Smooth muscle cell (in vitro differentiated cells): ENCODE measurements at regions not wholly inside any gene's neighbourhood (a gene's known extent, or its start where the extent isn't known, plus 50 kb on each side); places are given as distances from the start of the nearest gene placed in this dataset.

Experiments
- DNase-seq: peaks from one replicate; lab custom pipeline; 2025; ENCODE audit not compliant: unreplicated experiment; lab: John Stamatoyannopoulos, UW
- H2AFZ ChIP-seq: fragments of 200-600 bp; sonication (generic); 2 replicates; pipeline ENCODE4 v1.6.0; 2016; ENCODE audit warnings: antibody characterized with exemption, low read depth, mild to moderate bottlenecking
- H3F3A ChIP-seq: fragments of 200-600 bp; sonication (generic); 2 replicates; pipeline ENCODE4 v1.6.0; 2017; ENCODE audit warnings: antibody characterized with exemption, low read depth
- H3K27ac ChIP-seq: fragments of 200-600 bp; sonication (generic); 2 replicates; pipeline ENCODE4 v1.5.1; 2016; ENCODE audit warnings: low read depth, mild to moderate bottlenecking
- H3K27me3 ChIP-seq: fragments of 200-600 bp; sonication (generic); 2 replicates; pipeline ENCODE4 v1.6.1; 2016; ENCODE audit warnings: low read depth, mild to moderate bottlenecking
- H3K36me3 ChIP-seq: fragments of 200-600 bp; sonication (generic); 2 replicates; pipeline ENCODE4 v1.5.1; 2016; ENCODE audit warnings: low read depth
- H3K4me1 ChIP-seq: fragments of 200-600 bp; sonication (generic); 2 replicates; pipeline ENCODE4 v1.5.1; 2016; ENCODE audit warnings: low read depth
- H3K4me2 ChIP-seq: fragments of 200-600 bp; sonication (generic); 2 replicates; pipeline ENCODE4 v1.6.0; 2016; ENCODE audit warnings: mild to moderate bottlenecking
- H3K4me3 ChIP-seq: fragments of 200-600 bp; sonication (generic); 2 replicates; pipeline ENCODE4 v1.5.1; 2016; ENCODE audit warnings: mild to moderate bottlenecking
- H3K79me2 ChIP-seq: fragments of 200-600 bp; sonication (generic); 2 replicates; pipeline ENCODE4 v1.6.0; 2016; ENCODE audit warnings: low read depth, mild to moderate bottlenecking
- H3K9ac ChIP-seq: fragments of 200-600 bp; sonication (generic); 2 replicates; pipeline ENCODE4 v1.6.0; 2016; ENCODE audit warnings: low read depth
- H3K9me3 ChIP-seq: fragments of 200-600 bp; sonication (generic); replicated peaks from 2 replicates; pipeline ENCODE4 v1.5.1; 2016; ENCODE audit warnings: low read depth
- H4K20me1 ChIP-seq: fragments of 200-600 bp; sonication (generic); 2 replicates; pipeline ENCODE4 v1.6.0; 2016; ENCODE audit warnings: low read depth
- CTCF ChIP-seq: fragments of 200-600 bp; sonication (generic); IDR thresholded peaks from 2 replicates; pipeline ENCODE4 v1.5.1; 2017; ENCODE audit warnings: borderline replicate concordance, mild to moderate bottlenecking, antibody characterized with exemption; ENCODE audit not compliant: insufficient read depth, poor library complexity, severe bottlenecking
- WGBS: methylation state at CpG from one replicate; pipeline ENCODE4 v1.1.7; 2016; ENCODE audit warnings: low lambda C conversion rate; 5-methylcytosine and 5-hydroxymethylcytosine counted together

DNA sequence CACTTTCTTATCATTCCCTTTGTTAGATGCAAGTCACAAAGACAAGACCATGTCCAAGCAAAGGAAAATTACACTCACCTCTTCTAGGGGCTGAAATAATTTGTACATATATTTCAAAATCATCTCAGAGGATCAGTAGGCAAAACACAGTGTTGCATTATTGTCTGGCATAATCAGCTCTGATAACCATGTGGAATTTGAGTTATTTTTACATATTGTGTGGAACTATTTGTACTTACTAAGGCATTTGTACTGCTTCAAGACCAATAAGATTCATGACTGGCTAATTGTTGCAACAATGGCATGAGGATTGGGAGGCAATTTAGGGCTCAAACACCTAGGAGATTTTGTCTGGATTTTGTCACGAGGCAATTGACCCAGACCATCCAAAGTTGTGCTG is 1716.4 kb downstream of the BRINP3 start:
- H3K36me3 ChIP-seq = no peaks in the 10 kb centered on the region
- H3K4me3 ChIP-seq = no peak overlapping the region
- H3K4me2 ChIP-seq = no peak overlapping the region
- 68% methylated on average over 1 of the region's 1 CpG for WGBS
- H3K27ac ChIP-seq = no peak overlapping the region
- no peaks in the 10 kb centered on the region for H3K79me2 ChIP-seq
- no peak overlapping the region for H3K9ac ChIP-seq
- H3K4me1 ChIP-seq = no peaks in the 10 kb centered on the region
- no peaks in the 10 kb centered on the region for H3F3A ChIP-seq
- DNase-seq = no peak
- H3K9me3 ChIP-seq = no peaks in the 10 kb centered on the region
- no peak overlapping the region for H2AFZ ChIP-seq
- H3K27me3 ChIP-seq = no peaks in the 10 kb centered on the region
- H4K20me1 ChIP-seq = no peaks in the 10 kb centered on the region
- TF ChIP-seq CTCF = no peak

- no peak overlapping the region for H3K4me2 ChIP-seq
- H3K36me3 ChIP-seq = no peaks in the 10 kb centered on the region
- H3K79me2 ChIP-seq = no peaks in the 10 kb centered on the region
- no peak overlapping the region for H2AFZ ChIP-seq
- no peak overlapping the region for H3K9ac ChIP-seq
- H3K27ac ChIP-seq = no peak overlapping the region
- no peak for DNase-seq
- no peak for TF ChIP-seq CTCF
- 90% methylated on average over 2 of the region's 2 CpGs for WGBS
- no peaks in the 10 kb centered on the region for H4K20me1 ChIP-seq
- H3F3A ChIP-seq = no peaks in the 10 kb centered on the region
- no peaks in the 10 kb centered on the region for H3K4me1 ChIP-seq
- H3K4me3 ChIP-seq = no peak overlapping the region
- no peaks in the 10 kb centered on the region for H3K9me3 ChIP-seq
- H3K27me3 ChIP-seq = no peaks in the 10 kb centered on the region
These were observed 1715.4 kb downstream of the BRINP3 start for GRCh38 chr1:188762166-188762743.

GRCh38 chr1:188763541-188763940 is 1714.1 kb downstream of the BRINP3 start:
- Histone ChIP-seq H4K20me1 (no peaks in the 10 kb centered on the region), H3K79me2 (no peaks in the 10 kb centered on the region), H3K4me1 (no peaks in the 10 kb centered on the region), H3F3A (no peaks in the 10 kb centered on the region), H3K4me3 (no peak overlapping the region), H3K27me3 (no peaks in the 10 kb centered on the region), H3K9me3 (no peaks in the 10 kb centered on the region), H3K4me2 (no peak overlapping the region), H3K27ac (no peak overlapping the region), H2AFZ (no peak overlapping the region), H3K9ac (no peak overlapping the region), H3K36me3 (no peaks in the 10 kb centered on the region)
- TF ChIP-seq CTCF = no peak
- WGBS = 84% methylated on average over 3 of the region's 3 CpGs
- DNase-seq = no peak

- H3K27ac ChIP-seq = no peak overlapping the region
- no peak for TF ChIP-seq CTCF
- H3K27me3 ChIP-seq = no peaks in the 10 kb centered on the region
- H3K9me3 ChIP-seq = no peaks in the 10 kb centered on the region
- 78% methylated on average over 11 of the region's 11 CpGs for WGBS
- H3K36me3 ChIP-seq = no peaks in the 10 kb centered on the region
- H4K20me1 ChIP-seq = no peaks in the 10 kb centered on the region
- H3F3A ChIP-seq = no peaks in the 10 kb centered on the region
- DNase-seq = no peak
- H3K4me3 ChIP-seq = no peak overlapping the region
- H3K9ac ChIP-seq = no peak overlapping the region
- H3K79me2 ChIP-seq = no peaks in the 10 kb centered on the region
- no peak overlapping the region for H2AFZ ChIP-seq
- no peaks in the 10 kb centered on the region for H3K4me1 ChIP-seq
- no peak overlapping the region for H3K4me2 ChIP-seq
These were observed 1708.5 kb downstream of the BRINP3 start for GRCh38 chr1:188769181-188769580.
